Neural progenitor cell (in vitro differentiated cells): ENCODE measurements at regions not wholly inside any gene's neighbourhood (a gene's known extent, or its start where the extent isn't known, plus 50 kb on each side); places are given as distances from the start of the nearest gene placed in this dataset.

Experiments
- DNase-seq: peaks from one replicate; pipeline ENCODE4 v3.0.0-alpha.2; 2016; ENCODE audit warnings: low spot score
- H2AFZ ChIP-seq: fragments of 200-600 bp; sonication (generic); replicated peaks from 2 replicates; pipeline ENCODE4 v1.6.1; 2016; ENCODE audit warnings: antibody characterized with exemption
- H3F3A ChIP-seq: fragments of 200-600 bp; sonication (generic); 2 replicates; pipeline ENCODE4 v1.6.1; 2016; ENCODE audit warnings: antibody characterized with exemption, low read depth
- H3K27ac ChIP-seq: fragments of 200-600 bp; sonication (generic); 2 replicates; pipeline ENCODE4 v1.5.1; 2016; ENCODE audit warnings: mild to moderate bottlenecking
- H3K27me3 ChIP-seq: fragments of 200-600 bp; sonication (generic); 2 replicates; pipeline ENCODE4 v1.6.1; 2016; ENCODE audit warnings: mild to moderate bottlenecking, moderate library complexity
- H3K36me3 ChIP-seq: fragments of 200-600 bp; sonication (generic); 2 replicates; pipeline ENCODE4 v1.5.1; 2016
- H3K4me1 ChIP-seq: fragments of 200-600 bp; sonication (generic); 2 replicates; pipeline ENCODE4 v1.6.1; 2016; ENCODE audit warnings: mixed run types
- H3K4me2 ChIP-seq: fragments of 200-600 bp; sonication (generic); 2 replicates; pipeline ENCODE4 v1.6.1; 2016
- H3K4me3 ChIP-seq: fragments of 200-600 bp; sonication (generic); 2 replicates; pipeline ENCODE4 v1.5.1; 2016
- H3K79me2 ChIP-seq: fragments of 200-600 bp; sonication (generic); 2 replicates; pipeline ENCODE4 v1.6.1; 2016; ENCODE audit warnings: low read depth
- H3K9ac ChIP-seq: fragments of 200-600 bp; sonication (generic); 2 replicates; pipeline ENCODE4 v1.6.1; 2016
- H3K9me3 ChIP-seq: fragments of 200-600 bp; sonication (generic); 2 replicates; pipeline ENCODE4 v1.5.1; 2016; ENCODE audit warnings: low read depth
- H4K20me1 ChIP-seq: fragments of 200-600 bp; sonication (generic); 2 replicates; pipeline ENCODE4 v1.6.1; 2016; ENCODE audit warnings: low read depth
- H3K27ac Mint-ChIP-seq: 3 replicates; pipeline ENCODE4 v1.8.0; 2021; ENCODE audit warnings: mixed read lengths
- H3K27me3 Mint-ChIP-seq: 2 replicates; pipeline ENCODE4 v1.8.0; 2022; ENCODE audit warnings: low read depth, mild to moderate bottlenecking, inconsistent platforms, moderate library complexity, mixed read lengths; ENCODE audit not compliant: insufficient read depth
- H3K36me3 Mint-ChIP-seq: 3 replicates; pipeline ENCODE4 v1.8.0; 2021; ENCODE audit warnings: mixed read lengths
- H3K4me1 Mint-ChIP-seq: 3 replicates; pipeline ENCODE4 v1.8.0; 2021; ENCODE audit warnings: mixed read lengths
- H3K4me3 Mint-ChIP-seq: 3 replicates; pipeline ENCODE4 v1.8.0; 2021; ENCODE audit warnings: mild to moderate bottlenecking, moderate library complexity, mixed read lengths
- H3K9me3 Mint-ChIP-seq: 3 replicates; pipeline ENCODE4 v1.8.0; 2020; ENCODE audit warnings: mixed read lengths
- EZH2 ChIP-seq: fragments of 200-600 bp; sonication (generic); IDR thresholded peaks from 2 replicates; pipeline ENCODE4 v1.6.1; 2017; ENCODE audit warnings: antibody characterized with exemption, mild to moderate bottlenecking, moderate library complexity
- EZH2phosphoT487 ChIP-seq: fragments of 200-600 bp; sonication (generic); IDR thresholded peaks from 2 replicates; pipeline ENCODE4 v1.6.1; 2017; ENCODE audit warnings: antibody characterized with exemption
- TF ChIP-seq, protein P1 (sequence below): fragments of 200-600 bp; sonication (generic); IDR thresholded peaks from 2 replicates; pipeline ENCODE4 v1.5.1; 2017; ENCODE audit warnings: antibody characterized with exemption, mild to moderate bottlenecking

DNA sequence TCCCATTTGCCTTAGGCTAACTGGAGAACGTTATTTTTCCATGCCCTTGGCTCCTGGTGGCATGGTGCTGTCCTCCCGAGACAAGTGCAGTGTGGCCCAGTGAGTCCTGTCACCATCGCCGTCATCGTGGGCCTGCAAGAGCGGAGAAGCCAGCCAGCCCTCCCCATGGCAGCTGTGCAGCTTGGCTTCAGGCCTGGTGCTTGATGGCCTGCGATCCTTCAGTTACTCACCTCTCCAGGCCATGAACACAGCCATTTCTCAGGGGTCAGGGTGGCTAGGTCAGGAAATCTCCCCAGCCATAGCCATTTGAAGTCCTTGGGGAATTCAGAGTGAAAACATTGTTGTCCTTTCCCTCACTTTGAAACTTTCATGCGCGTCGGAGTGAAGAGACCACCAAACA lies 189.0 kb upstream of the RGMA start:
- Mint-ChIP-seq H3K4me1 (peaks cover 61% of the 10 kb centered on the region), H3K27ac (peak overlapping the region; percentile 93), H3K4me3 (no peak overlapping the region), H3K36me3 (no peaks in the 10 kb centered on the region), H3K9me3 (peaks cover 12% of the 10 kb centered on the region), H3K27me3 (peaks cover 9% of the 10 kb centered on the region)
- DNase-seq: no peak
- Histone ChIP-seq H3K79me2 (no peaks in the 10 kb centered on the region), H3K36me3 (no peaks in the 10 kb centered on the region), H3K4me2 (no peak overlapping the region), H4K20me1 (no peaks in the 10 kb centered on the region), H3K9me3 (no peaks in the 10 kb centered on the region), H3K4me3 (no peak overlapping the region), H3K4me1 (peaks cover 58% of the 10 kb centered on the region), H3K27ac (no peak overlapping the region), H3F3A (peaks cover 74% of the 10 kb centered on the region), H2AFZ (no peak overlapping the region), H3K9ac (no peak overlapping the region), H3K27me3 (no peaks in the 10 kb centered on the region)
- TF ChIP-seq EZH2 (no peak), EZH2phosphoT487 (no peak)
- TF ChIP-seq, protein P1, sequence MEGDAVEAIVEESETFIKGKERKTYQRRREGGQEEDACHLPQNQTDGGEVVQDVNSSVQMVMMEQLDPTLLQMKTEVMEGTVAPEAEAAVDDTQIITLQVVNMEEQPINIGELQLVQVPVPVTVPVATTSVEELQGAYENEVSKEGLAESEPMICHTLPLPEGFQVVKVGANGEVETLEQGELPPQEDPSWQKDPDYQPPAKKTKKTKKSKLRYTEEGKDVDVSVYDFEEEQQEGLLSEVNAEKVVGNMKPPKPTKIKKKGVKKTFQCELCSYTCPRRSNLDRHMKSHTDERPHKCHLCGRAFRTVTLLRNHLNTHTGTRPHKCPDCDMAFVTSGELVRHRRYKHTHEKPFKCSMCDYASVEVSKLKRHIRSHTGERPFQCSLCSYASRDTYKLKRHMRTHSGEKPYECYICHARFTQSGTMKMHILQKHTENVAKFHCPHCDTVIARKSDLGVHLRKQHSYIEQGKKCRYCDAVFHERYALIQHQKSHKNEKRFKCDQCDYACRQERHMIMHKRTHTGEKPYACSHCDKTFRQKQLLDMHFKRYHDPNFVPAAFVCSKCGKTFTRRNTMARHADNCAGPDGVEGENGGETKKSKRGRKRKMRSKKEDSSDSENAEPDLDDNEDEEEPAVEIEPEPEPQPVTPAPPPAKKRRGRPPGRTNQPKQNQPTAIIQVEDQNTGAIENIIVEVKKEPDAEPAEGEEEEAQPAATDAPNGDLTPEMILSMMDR: no peak

DNA sequence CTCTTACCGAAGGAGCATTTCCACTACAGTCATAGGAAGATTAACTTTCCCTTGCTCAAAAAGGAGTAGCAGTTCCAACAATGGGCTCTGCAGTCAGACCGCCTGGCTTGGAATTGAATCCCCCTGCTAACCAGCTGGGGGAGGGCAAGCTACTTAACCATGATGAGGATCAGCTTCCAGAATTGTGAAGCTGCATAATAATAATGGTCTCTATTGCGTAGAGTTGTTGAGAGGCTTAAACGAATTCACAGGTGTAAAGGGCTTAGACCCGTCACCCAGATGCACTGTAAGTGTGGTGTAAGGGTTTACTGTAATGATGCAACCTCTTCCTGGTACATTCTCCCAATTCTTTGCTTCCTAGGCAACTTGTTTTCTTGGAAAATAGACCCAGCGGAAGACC lies 185.2 kb upstream of the RGMA start:
- Histone ChIP-seq H3K79me2 (no peaks in the 10 kb centered on the region), H3K9ac (no peak overlapping the region), H3K27ac (peak overlapping the region; percentile 80), H3F3A (peaks cover 44% of the 10 kb centered on the region), H3K27me3 (no peaks in the 10 kb centered on the region), H2AFZ (no peak overlapping the region), H3K4me3 (no peak overlapping the region), H3K9me3 (no peaks in the 10 kb centered on the region), H4K20me1 (no peaks in the 10 kb centered on the region), H3K4me2 (peak overlapping the region; percentile 55), H3K4me1 (peaks cover 50% of the 10 kb centered on the region), H3K36me3 (no peaks in the 10 kb centered on the region)
- Mint-ChIP-seq H3K27me3 (peaks cover 9% of the 10 kb centered on the region), H3K36me3 (peaks cover 4% of the 10 kb centered on the region), H3K4me1 (peaks cover 62% of the 10 kb centered on the region), H3K4me3 (no peak overlapping the region), H3K9me3 (peaks cover 41% of the 10 kb centered on the region), H3K27ac (peak overlapping the region; percentile 38)
- peak; percentile 83 for DNase-seq
- TF ChIP-seq EZH2phosphoT487 (no peak), EZH2 (no peak)
- TF ChIP-seq, protein P1: no peak

DNA sequence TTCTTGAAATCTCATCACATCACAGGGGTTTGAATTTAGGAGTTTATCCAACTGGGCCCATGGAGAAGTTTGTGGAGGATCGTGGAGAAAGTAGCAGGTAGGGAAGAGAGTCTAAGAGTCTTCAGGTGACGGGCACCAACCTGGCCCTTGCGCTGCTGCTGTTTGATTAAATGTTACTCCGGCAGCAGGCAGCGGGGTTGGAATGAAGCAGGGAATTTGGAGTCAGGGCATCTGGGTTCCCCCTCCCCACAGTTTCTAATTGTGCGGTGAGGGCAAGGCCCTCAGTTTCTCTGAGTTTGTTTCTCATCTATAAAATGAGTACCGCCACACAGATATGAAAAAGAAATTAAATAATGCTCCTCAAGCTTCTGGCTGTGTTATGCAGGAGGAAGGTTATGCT lies 182.9 kb upstream of the RGMA start:
- Histone ChIP-seq H3K4me1 (peaks cover 37% of the 10 kb centered on the region), H3F3A (peaks cover 28% of the 10 kb centered on the region), H3K4me2 (no peak overlapping the region), H3K27ac (no peak overlapping the region), H3K36me3 (no peaks in the 10 kb centered on the region), H3K27me3 (no peaks in the 10 kb centered on the region), H3K79me2 (no peaks in the 10 kb centered on the region), H4K20me1 (no peaks in the 10 kb centered on the region), H3K9me3 (no peaks in the 10 kb centered on the region), H3K9ac (no peak overlapping the region), H2AFZ (no peak overlapping the region), H3K4me3 (no peak overlapping the region)
- H3K4me3 Mint-ChIP-seq: no peak overlapping the region
- peaks cover 9% of the 10 kb centered on the region for H3K27me3 Mint-ChIP-seq
- TF ChIP-seq EZH2: no peak
- no peak for TF ChIP-seq EZH2phosphoT487
- TF ChIP-seq, protein P1: no peak
- DNase-seq: no peak
- peaks cover 56% of the 10 kb centered on the region for H3K9me3 Mint-ChIP-seq
- H3K27ac Mint-ChIP-seq: peak overlapping the region; percentile 7
- peaks cover 11% of the 10 kb centered on the region for H3K36me3 Mint-ChIP-seq
- peaks cover 47% of the 10 kb centered on the region for H3K4me1 Mint-ChIP-seq
